ENCODE measurements at regions not wholly inside any gene's neighbourhood (a gene's known extent, or its start where the extent isn't known, plus 50 kb on each side); places are given as distances from the start of the nearest gene placed in this dataset.

- no peak overlapping the region for H3K4me3 ChIP-seq (ENCODE audit: control extremely low read depth in 1 of 5, extremely low read depth in 1 of 5, insufficient read depth in 1 of 5, low read depth in 2 of 5, low read length in 4 of 5)
- CTCF ChIA-PET = interaction anchor here (0.6 kb wide), 1 partner anchor 781 kb away, joined by 3 read pairs; no protein-coding TSS in a partner anchor
- H3K36me3 ChIP-seq (replicated peaks in 1 of 2; ENCODE audit: control extremely low read depth in 1 of 2, control insufficient read depth in 1 of 2, extremely low read depth in 1 of 2, insufficient read depth in 2 of 2, low read length in 1 of 2) = no peaks in the 10 kb centered on the region
- TF ChIP-seq EZH2 (IDR thresholded peaks at IDR 0.05; ENCODE audit: borderline replicate concordance, insufficient read depth, low read depth, low read length, poor library complexity, severe bottlenecking) (no peak), CTCF (IDR thresholded peaks at IDR 0.05) (no peak)
- WGBS (ENCODE audit: insufficient coverage) = 100% methylated on average over 2 of the region's 5 CpGs
- H3K4me1 ChIP-seq (ENCODE audit: control insufficient read depth in 2 of 2, insufficient read depth in 2 of 2, low read length in 2 of 2) = no peaks in the 10 kb centered on the region
- ATAC-seq (ENCODE audit: low read depth) = no peak
- no peaks in the 10 kb centered on the region for H3K9me3 Mint-ChIP-seq (ENCODE audit: insufficient read depth)
- H3K79me2 ChIP-seq (ENCODE audit: control insufficient read depth, insufficient read depth, low read length) = no peaks in the 10 kb centered on the region
- intact Hi-C loops (cut with micrococcal nuclease) = no loop called here
- H3K27me3 Mint-ChIP-seq = no peaks in the 10 kb centered on the region
- POLR2A ChIA-PET = no interaction called here
- no peak overlapping the region for H3K4me3 Mint-ChIP-seq
- no peak for DNase-seq
- H3K9ac ChIP-seq (ENCODE audit: low read length) = no peak overlapping the region
- H2AFZ ChIP-seq (ENCODE audit: insufficient read depth, low read depth, low read length, poor library complexity, severe bottlenecking) = no peak overlapping the region
- no peak overlapping the region for H3K27ac ChIP-seq (ENCODE audit: low read length in 2 of 2)
- no peak overlapping the region for H3K27ac Mint-ChIP-seq
- no peak overlapping the region for H3K4me2 ChIP-seq (replicated peaks; ENCODE audit: low read depth, low read length, poor library complexity, severe bottlenecking)
- no peaks in the 10 kb centered on the region for H3K27me3 ChIP-seq (replicated peaks in 1 of 4; ENCODE audit: control extremely low read depth in 1 of 4, control insufficient read depth in 3 of 4, insufficient read depth in 4 of 4, low read length in 3 of 4)
- H3K9me3 ChIP-seq (ENCODE audit: control extremely low read depth in 1 of 3, control insufficient read depth in 2 of 3, insufficient read depth in 1 of 3, low read length in 2 of 3) = no peaks in the 10 kb centered on the region
- no peaks in the 10 kb centered on the region for H4K20me1 ChIP-seq (ENCODE audit: control insufficient read depth, insufficient read depth, low read length, poor library complexity, severe bottlenecking)
- peaks cover 8% of the 10 kb centered on the region for H3K4me1 Mint-ChIP-seq
Observed at GRCh38 chr3:67296039-67296892, 298.2 kb downstream of the KBTBD8 start.

- Mint-ChIP-seq H3K9me3 (ENCODE audit: insufficient read depth) (no peaks in the 10 kb centered on the region), H3K27ac (no peak overlapping the region)
Observed at GRCh38 chr3:67297715-67298475, 299.8 kb downstream of the KBTBD8 start.

More at GRCh38 chr3:67297715-67298475, 299.8 kb downstream of the KBTBD8 start:
- POLR2A ChIA-PET = no interaction called here
- Histone ChIP-seq H3K4me3 (ENCODE audit: control extremely low read depth in 1 of 5, extremely low read depth in 1 of 5, insufficient read depth in 1 of 5, low read depth in 2 of 5, low read length in 4 of 5) (no peak overlapping the region), H3K9ac (ENCODE audit: low read length) (no peak overlapping the region), H3K9me3 (ENCODE audit: control extremely low read depth in 1 of 3, control insufficient read depth in 2 of 3, insufficient read depth in 1 of 3, low read length in 2 of 3) (no peaks in the 10 kb centered on the region), H3K27ac (ENCODE audit: low read length in 2 of 2) (no peak overlapping the region), H4K20me1 (ENCODE audit: control insufficient read depth, insufficient read depth, low read length, poor library complexity, severe bottlenecking) (no peaks in the 10 kb centered on the region), H3K4me2 (replicated peaks; ENCODE audit: low read depth, low read length, poor library complexity, severe bottlenecking) (no peak overlapping the region), H3K27me3 (replicated peaks in 1 of 4; ENCODE audit: control extremely low read depth in 1 of 4, control insufficient read depth in 3 of 4, insufficient read depth in 4 of 4, low read length in 3 of 4) (no peaks in the 10 kb centered on the region), H3K4me1 (ENCODE audit: control insufficient read depth in 2 of 2, insufficient read depth in 2 of 2, low read length in 2 of 2) (no peaks in the 10 kb centered on the region), H3K79me2 (ENCODE audit: control insufficient read depth, insufficient read depth, low read length) (no peaks in the 10 kb centered on the region), H3K36me3 (replicated peaks in 1 of 2; ENCODE audit: control extremely low read depth in 1 of 2, control insufficient read depth in 1 of 2, extremely low read depth in 1 of 2, insufficient read depth in 2 of 2, low read length in 1 of 2) (no peaks in the 10 kb centered on the region), H2AFZ (ENCODE audit: insufficient read depth, low read depth, low read length, poor library complexity, severe bottlenecking) (no peak overlapping the region)
- TF ChIP-seq CTCF (IDR thresholded peaks at IDR 0.05) (no peak), EZH2 (IDR thresholded peaks at IDR 0.05; ENCODE audit: borderline replicate concordance, insufficient read depth, low read depth, low read length, poor library complexity, severe bottlenecking) (no peak)
- intact Hi-C loops (cut with micrococcal nuclease) = no loop called here
- CTCF ChIA-PET = no interaction called here
- Mint-ChIP-seq H3K27me3 (no peaks in the 10 kb centered on the region), H3K4me1 (no peaks in the 10 kb centered on the region), H3K4me3 (no peak overlapping the region)
- WGBS (ENCODE audit: insufficient coverage) = 100% methylated on average over 4 of the region's 4 CpGs
- DNase-seq (no peak), ATAC-seq (ENCODE audit: low read depth) (no peak)
